ENCODE measurements at regions not wholly inside any gene's neighbourhood (a gene's known extent, or its start where the extent isn't known, plus 50 kb on each side); places are given as distances from the start of the nearest gene placed in this dataset.
"Not testable (repeated sequence)": the region's sequence is repeated elsewhere in the genome, so short reads cannot be mapped to it uniquely, and the experiment has no call there.

DNA sequence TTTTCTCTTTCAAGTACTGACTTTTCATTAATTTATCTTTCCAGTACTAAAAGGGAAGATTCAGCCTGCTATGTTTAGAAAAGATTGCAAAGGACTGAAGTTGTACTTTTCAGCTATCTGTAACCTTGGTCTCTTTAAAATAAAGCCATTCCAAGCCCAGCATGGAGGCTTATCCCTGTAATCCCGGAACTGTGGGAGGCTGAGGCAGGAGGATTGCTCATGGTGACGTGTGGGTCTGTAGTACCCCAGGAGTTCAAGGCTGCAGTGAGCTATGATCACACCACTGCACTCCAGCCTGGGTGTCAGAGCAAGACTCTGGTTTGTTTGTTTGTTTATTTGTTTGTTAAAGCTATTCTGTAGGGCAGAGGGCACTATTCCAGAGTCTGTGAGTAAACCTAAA, 50.6 kb upstream of the TMEM170B start:
- FAIRE-seq = no peak

DNA sequence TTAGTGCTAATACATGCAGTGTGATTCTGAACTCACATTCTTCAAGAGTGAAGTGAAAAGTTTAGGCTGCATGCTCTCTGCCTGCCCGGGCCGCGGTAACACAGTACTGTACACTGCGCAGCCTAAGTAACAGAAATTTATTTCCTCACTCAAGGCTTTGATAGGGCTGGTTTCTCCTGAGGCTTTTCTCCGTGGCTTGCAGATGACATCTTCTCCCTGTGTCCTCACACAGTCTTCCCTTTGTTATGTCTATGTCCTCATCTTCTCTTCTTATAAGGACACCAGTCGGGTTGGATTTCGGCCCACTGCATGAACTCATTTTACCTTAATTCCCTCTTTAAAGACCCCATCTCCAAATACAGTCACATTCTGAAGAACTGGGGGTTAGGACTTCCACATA, 51.1 kb upstream of the TMEM170B start:
- no peak for FAIRE-seq

DNA sequence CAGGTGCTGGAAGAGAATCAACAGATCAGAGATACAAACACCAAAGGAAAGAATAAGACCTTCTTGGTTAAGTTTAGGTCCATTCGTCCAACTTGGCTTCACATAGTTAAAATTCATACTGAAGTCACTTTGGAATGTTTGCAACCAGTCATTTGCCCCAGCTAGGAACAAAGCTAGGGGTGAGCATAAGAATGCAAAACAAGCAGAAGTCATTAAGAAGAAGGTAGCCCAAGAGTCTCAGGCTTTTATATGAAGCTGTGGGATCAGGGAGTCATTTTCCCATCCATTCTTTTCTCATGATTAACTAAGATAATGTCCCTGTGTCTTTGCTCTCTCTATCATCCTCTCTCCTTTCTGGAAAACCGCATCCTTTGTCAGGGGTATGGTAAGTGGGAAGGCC, 51.5 kb upstream of the TMEM170B start:
- no peak for FAIRE-seq

DNA sequence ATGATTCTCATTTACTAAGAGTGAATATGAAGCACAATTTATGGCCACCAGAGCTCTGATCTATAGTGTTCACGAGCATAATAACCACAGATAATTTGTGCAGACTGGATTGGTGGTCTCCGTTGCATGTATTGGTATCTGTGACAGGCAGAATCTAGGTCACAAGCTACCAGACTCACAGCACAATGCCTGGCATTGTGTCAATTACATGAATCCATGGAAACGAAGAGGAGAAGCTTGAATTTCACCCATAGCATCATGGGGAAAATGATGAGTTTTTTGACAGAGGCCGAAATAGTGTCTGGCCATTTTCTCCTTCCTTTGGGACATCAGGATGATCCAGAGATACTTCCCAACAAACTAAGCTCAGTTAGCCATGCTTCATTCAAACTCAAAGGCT, 52.3 kb upstream of the TMEM170B start:
- FAIRE-seq = no peak

DNA sequence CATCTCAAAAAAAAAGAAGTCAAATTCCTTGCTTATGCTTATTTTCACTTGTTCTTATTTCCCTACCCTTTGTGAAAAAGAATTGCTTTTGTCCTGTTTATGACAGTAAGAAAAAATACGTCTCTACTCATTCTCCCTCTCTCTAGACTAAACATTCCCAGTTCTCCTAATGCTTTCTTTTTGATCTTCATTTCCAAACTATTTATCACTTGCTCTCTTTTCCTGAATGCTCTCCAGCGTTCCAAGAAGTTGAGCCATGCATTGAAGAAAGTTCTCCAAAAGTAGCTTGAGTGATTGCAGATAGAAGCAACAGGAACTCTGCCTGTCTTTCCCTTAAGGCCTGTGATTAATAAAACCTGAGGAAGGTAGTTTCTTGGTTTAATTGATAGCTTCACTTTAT, 53.1 kb upstream of the TMEM170B start:
- FAIRE-seq = no peak

DNA sequence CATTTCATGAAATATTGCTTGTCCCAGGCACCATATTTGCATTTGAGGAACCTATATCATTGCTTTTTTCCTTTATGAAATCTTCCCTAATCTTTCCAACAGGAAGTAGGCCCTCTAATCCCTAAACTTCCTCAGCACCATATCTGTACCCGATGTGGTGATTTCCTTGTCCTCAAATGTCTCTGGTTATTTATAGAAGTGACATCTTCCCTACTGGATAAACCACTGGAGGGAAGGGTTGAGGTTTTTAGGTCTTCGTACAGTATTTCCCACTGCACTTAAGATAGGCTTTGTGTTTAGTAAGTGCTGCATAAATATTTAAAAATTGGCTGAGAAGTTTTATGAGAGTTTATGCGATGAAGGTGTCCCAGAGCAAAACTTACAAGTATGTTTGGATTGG, 54.9 kb upstream of the TMEM170B start:
- FAIRE-seq = no peak

DNA sequence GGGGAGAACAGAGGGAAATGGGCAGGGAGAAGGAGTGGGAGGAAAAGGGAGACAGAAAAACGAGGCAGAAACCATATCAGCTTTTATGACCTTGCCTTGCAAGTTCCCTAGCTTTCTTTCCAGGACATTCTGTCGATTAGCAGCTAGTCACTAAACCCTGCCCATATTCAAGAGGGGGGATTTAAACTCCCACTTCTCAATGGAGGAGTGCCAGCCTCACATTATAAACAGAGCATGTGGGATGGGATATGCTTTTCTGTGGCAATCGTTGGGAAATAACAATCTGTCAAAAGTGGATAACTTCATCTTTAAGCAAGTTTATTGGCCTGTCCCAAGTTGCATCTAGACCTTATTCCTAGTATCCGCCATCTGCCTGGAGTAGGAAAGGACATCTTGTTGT, 57.0 kb upstream of the TMEM170B start:
- no peak for FAIRE-seq

DNA sequence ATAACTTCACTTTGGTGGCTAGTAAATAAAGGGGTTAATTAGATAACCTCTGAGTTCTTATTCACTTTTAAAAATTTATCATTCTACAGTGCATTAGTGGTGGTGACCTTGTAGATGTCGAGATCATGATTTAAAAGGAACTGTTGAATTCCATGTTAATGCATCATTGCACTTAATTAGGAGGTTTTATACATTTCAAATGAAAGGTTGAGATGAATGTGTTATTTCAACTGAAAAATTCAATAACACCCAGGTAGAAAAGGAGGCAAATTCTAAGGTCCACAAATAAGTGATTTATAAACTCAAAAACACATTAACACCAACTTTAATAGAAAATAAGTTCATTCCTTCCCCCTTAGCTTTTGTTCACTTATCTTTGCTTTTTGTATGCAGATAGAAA, 58.3 kb upstream of the TMEM170B start:
- FAIRE-seq = no peak

DNA sequence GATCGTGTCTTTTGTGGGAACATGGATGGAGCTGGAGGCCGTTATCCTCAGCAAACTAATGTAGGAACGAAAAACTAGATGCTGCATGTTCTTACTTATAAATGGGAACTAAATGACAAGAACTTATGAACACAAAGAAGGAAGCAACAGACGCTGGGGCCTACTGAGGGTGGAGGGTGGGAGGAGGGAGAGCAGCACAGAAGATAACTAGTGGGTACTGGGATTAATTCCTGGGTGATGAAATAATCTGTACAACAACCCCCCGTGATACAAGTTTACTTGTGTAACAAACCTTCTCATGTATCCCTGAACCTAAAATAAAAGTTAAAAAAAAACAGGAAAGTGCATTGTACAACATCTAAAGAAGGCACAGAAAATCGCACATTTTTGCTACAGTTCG, 59.0 kb upstream of the TMEM170B start:
- no peak for FAIRE-seq

DNA sequence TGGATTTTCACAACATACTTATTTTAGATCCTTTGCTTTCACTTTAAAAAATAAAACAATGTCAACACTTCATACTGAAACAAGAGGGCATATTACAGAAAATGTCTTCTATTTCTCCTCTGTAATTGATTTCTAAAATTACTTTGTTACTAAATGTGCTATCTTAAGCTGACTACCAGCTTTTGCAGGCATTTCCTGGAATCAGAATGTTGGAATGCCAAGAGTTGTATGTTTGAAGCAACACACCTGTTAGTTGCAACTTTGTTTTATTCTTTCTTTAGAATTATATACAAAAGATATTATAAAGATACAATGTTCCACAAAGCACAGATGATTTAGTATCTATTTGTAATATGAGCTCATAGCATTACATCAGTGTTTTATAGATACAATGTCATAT, 62.5 kb upstream of the TMEM170B start:
- no peak for FAIRE-seq

DNA sequence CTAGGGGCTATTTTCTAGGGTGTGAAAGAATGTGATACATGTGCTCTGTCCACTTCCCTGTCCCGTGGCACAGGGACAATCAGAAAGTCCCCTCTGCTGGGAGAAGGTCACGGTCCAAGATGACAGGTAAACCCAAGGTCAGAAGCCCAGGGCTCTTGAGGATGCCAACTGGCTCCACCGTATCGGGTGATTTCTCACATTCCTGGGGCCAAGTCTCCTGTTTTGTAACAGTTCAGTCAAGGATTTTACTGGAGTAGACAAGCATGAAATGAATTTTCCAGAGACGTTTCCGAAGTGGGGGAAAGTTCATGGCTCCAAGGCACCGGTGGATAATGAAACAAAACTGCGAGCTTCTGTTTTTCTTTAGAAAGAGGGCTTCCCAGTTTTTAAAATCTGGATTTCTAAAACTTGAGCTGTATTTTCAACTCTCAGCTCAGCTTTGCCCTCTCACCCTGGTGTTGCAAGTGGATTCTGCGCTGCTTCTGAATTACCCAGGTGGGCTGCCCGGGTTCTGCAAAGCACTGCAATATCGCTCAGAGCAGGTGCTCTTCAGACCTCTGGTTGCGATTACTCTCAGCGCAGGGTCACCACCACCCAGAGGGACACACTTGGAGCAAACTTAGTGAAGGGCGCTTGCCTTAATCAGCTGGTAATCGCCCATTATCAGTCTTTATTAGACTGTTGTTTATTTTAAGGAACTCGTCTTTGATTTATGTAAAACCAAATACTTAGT, 64.4 kb upstream of the TMEM170B start:
- no peak for FAIRE-seq

DNA sequence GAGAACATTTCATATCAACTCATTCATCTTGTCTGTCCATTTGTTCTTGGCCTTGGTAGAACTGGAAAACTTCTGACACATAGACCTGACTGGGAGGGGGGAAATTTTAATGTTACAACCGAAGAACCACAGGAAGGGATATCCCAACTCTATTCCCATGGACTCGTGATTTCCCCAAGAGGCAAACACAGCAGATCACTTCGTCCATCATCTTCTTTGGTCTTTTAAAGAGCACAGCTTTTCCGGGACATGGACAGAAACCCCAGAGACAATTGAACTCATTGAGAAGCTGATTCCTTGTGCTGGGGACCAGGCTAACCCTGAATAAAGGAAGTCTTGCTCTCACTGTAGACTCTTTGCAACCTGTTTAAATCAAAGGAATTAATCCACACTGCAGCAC, 66.3 kb upstream of the TMEM170B start:
- FAIRE-seq = no peak

DNA sequence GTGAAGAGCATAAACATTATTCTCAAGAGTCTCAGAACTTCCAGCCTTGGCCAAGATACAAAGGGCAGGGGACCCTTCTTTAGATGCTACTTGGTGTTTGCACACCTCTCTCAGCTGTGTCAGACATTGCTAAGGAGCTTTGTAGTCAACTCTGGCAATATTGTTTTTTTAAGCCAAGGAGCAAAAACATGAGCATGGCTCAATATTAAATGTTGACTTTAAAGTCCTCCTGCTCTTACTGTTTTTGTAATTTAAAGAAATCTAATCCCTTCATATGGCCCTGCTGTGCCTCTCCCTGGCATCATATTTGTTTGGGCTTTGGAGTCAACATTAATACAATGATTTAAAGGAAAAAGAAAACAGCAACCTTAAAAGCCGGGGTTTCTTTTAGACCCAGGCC, 67.9 kb upstream of the TMEM170B start:
- no peak for FAIRE-seq

DNA sequence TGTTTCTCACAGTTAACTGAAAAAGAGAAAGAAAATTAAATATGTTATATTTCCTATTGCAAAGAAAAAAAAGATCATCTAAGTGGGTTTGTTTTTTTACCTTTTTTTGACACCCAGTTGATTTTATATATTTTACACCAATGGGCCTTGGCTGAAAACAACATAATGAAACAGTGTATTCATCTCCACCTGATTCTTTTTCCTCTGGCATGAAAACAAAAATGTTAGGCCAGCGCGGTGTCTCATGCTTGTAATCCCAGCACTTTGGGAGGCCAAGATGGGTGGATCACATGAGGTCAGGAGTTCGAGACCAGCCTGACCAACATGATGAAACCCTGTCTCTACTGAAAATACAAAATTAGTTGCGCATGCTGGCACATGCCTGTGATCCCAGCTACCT, 69.3 kb upstream of the TMEM170B start:
- FAIRE-seq = not testable (repeated sequence)

DNA sequence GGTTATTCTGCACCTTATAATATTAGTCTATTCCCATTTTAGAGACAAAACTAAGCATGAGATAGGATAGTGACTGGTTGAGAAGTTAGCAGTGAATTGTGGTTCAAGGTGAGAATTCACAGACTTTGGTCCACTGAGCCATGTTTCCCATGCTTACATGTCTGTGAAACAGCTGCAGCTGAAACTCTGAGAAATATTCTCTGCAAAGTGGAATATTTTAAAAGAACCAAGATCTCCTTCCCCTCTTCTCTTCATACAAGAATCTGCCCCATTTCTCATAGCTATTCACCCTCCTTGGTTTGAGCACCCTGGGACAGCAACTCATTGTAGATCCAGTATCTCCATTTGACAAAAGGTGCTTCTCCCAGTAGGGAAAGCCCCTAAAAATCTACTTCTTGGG, 70.2 kb upstream of the TMEM170B start:
- FAIRE-seq = no peak

DNA sequence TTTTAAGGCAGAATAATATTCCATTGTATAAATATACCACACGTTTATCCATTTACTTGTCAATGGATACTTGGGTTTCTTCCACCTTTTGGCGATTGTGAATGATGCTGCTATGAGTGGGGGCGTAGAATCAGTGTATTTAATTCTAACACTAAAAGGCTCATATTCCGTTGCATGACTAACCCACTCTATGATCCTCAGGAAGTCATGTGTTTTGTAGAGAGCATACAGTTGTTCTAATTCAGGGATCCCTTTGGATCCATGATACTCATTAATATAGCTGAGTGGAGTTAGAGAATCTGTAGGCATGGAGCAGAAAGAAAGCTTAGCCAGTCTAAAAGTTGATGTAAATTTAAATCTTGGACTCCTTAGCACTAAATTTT, 74.2 kb upstream of the TMEM170B start:
- no peak for FAIRE-seq

DNA sequence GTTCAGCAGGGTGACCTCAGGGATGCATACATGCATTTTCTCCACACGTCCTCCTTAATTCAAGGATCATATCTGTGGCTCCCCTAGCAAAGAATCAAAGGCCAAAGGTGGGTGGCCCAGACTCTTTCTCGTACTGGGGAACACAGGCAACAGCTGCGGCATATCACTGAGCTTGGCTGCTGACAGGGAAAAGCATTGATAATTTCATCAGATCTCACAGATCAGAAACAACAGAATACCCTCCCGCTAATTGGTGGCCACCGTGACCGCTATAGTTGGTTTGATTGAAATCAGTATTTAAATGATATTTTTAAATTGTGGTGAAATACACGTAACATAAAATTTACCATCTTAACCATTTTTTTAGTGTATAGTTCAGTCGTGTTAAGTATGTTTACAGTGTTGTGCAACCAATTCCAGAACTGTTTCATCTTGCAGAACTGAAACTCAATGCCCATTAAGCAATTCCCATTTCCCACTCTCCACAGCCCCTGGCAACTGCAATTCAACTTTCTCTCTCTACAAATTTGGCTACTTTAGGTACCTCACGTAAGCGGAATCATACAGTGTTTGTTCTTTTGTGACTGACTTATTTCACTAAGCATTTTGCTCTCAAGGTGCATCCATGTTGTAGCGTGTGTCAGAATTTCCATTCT, 74.7 kb upstream of the TMEM170B start:
- FAIRE-seq = no peak

DNA sequence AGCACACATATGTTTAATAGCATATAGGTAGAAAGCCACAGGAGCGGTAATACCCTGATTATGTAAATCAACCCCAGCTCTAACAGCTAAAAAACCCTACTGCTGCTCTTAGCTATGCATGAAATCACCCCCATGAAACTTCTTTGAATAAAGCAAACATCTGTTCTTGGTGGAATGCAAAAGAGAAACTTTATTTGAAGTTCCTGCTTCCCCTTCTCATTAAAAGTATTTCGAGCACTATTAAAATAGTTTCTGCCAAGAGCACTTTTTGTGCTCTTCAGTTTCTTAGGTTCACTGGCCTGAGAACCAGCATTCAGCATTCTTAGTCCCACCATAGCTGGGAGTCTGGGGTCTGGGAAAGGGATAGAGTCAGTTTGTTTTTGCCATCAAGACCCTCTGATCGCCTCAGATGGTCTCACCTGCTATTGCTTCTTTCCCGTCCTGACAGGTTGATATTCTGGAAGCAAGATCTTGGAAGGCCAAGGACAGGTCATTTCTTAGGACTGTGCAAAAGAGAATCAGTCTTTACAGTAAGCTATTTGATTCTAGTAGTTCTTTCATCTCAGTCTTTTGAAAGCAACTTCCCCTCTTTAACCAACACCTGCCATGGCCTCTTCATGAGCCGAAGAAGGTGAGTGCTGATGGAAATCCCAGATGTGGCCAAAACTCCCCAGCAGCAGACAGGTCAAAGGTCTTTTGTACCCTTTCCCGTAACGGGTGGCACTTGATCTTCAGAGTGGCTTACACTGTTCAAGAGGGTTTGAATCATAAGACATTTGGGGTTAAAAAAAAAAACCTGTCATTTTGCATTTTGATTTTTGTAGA, 76.5 kb upstream of the TMEM170B start:
- no peak for FAIRE-seq

DNA sequence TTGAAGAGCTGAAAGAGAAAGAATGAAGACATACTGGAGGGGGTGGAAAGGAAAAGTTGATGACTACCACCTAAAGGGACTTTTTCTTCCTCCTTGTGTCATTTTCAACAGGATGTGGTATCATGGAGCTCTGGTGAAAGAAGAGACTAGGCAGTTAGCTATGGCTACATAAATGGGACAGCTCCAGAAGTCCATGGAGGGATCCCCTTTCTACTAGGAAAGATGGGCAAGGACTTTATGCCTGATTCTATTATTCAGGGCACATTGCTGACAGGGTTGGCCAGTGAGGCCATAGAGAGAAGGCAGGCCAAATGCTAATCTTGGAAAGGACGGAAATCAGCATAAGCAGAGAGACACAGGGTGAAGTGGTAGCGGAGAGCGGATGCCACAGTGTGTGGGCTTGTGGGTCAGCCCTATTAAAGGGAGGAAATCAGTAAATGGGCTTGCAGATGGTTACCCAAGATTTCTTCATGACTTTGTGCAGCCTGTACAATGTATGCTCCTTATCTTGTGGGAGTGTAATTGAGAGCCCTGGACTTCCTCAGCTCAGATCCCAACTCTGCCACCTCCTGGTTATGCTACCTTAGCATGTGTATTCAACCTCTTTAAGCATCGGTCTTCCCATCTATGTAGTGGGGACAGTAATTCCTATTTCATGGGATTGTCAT, 77.4 kb upstream of the TMEM170B start:
- FAIRE-seq = no peak

DNA sequence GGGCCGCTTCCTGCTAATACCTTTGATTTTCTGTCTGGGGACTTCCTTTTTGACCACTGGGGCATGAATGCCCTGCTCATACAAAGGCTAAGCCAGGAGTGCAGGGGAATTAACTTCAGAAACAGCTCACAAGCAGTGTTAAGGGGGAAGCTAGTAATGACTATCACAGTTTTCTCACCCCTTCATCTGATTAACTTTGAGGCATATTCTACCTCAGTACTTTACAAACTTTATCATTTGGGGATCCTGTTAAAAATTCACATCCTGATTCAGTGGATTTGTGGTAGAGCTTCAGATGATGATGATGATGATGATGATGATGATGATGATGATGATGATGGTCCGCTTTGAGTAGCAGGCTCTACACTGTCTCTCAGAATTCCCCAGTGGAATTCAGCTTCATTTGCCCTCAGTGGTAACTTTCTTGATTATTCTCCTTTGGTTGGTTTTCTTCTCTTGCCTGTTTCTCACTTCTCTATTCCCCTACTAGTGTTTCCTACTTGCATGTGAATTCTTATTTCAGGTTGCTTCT, 78.4 kb upstream of the TMEM170B start:
- no peak for FAIRE-seq

DNA sequence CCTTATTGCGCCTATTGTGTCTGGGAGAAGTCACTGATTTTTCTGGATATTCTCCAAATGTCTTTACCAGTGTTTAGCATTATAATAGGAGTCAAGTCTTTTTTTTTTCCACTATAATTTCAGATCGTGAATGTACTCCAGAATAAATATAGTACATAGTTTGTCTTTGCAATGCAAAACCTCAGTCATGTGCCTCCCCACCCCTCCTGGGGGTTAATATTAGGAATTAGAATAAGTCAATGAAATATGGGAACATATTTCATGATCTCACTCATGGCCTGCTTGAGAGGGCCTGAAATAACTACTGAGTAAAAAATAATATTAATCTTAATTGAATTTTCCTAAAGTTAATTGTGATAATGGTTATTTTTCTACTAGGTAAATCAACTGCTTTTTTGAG, 79.0 kb upstream of the TMEM170B start:
- no peak for FAIRE-seq

DNA sequence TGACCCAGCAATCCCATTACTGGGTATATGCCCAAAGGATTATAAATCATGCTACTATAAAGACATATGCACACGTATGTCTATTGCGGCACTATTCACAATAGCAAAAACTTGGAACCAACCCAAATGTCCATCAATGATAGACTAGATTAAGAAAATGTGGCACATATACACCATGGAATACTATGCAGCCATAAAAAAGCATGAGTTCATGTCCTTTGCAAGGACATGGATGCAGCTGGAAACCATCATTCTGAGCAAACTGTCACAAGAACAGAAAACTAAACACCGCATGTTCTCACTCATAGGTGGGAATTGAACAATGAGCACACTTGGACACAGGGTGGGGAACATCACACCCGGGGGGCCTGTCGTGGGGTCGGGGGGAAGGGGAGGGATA, 80.1 kb upstream of the TMEM170B start:
- FAIRE-seq = not testable (repeated sequence)

DNA sequence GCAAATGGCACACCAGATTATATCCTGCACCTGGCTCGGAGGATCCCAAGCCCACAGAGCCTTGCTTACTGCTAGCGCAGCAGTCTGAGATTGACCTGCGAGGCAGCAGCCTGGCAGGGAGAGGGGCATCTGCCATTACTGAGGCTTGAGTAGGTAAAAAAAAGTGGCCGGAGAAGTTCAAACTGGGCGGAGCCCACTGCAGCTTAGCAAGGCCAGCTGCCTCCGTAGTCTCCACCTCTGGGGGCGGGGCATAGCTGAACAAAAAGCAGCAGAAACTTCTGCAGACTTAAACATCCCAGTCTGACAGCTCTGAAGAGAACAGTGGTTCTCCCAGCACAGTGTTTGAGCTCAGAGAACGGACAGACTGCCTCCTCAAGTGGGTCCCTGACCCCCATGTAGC, 85.4 kb upstream of the TMEM170B start:
- not testable (repeated sequence) for FAIRE-seq
